SU-DHL-6 (cell line): ENCODE measurements at regions not wholly inside any gene's neighbourhood (a gene's known extent, or its start where the extent isn't known, plus 50 kb on each side); places are given as distances from the start of the nearest gene placed in this dataset.

Experiments used
- CTCF ChIP-seq: fragments of 200-600 bp; sonication (generic); IDR thresholded peaks from one replicate; pipeline ENCODE4 v1.5.1; 2017; ENCODE audit warnings: antibody characterized with exemption, mild to moderate bottlenecking, low read length, moderate library complexity; ENCODE audit not compliant: insufficient read depth, poor library complexity, severe bottlenecking
- EZH2phosphoT487 ChIP-seq: fragments of 200-600 bp; sonication (generic), shearing (Covaris generic); conservative IDR thresholded peaks from 2 replicates; pipeline ENCODE4 v1.6.1; 2018; ENCODE audit warnings: mild to moderate bottlenecking, antibody characterized with exemption, low read length, moderate library complexity, mixed read lengths

- TF ChIP-seq CTCF, result no peak
- no peak for TF ChIP-seq EZH2phosphoT487
Measured at GRCh38 chr1:234971586-234972297, 156.9 kb downstream of the TOMM20 start.
